GM19438 (cell line): ENCODE measurements at regions not wholly inside any gene's neighbourhood (a gene's known extent, or its start where the extent isn't known, plus 50 kb on each side); places are given as distances from the start of the nearest gene placed in this dataset.

Source experiments
- ATAC-seq: cut with Tn5 transposase; IDR thresholded peaks from one replicate; pipeline ENCODE4 v1.9.1; 2021; ENCODE audit warnings: low read depth; ENCODE audit not compliant: unreplicated experiment

GRCh38 chr3:72319194-72320094 lies 528.8 kb downstream of the SHQ1 start:
- no peak for ATAC-seq

- no peak for ATAC-seq
Observed at GRCh38 chr3:72318504-72319193, 529.6 kb downstream of the SHQ1 start.

GRCh38 chr3:72317491-72317890 lies 530.8 kb downstream of the SHQ1 start:
- ATAC-seq: no peak

- ATAC-seq: no peak
Observed at GRCh38 chr3:72316501-72317279, 531.6 kb downstream of the SHQ1 start.

GRCh38 chr3:72313308-72313707 lies 528.4 kb upstream of the PROK2 start:
- no peak for ATAC-seq

- no peak for ATAC-seq
Observed at GRCh38 chr3:72312339-72312738, 527.4 kb upstream of the PROK2 start.

GRCh38 chr3:72311425-72311824 lies 526.5 kb upstream of the PROK2 start:
- no peak for ATAC-seq

- peak; percentile 96 for ATAC-seq
Observed at GRCh38 chr3:72310419-72311380, 525.8 kb upstream of the PROK2 start.

GRCh38 chr3:72309661-72310418 lies 524.9 kb upstream of the PROK2 start:
- no peak for ATAC-seq

- no peak for ATAC-seq
Observed at GRCh38 chr3:72308641-72309040, 523.7 kb upstream of the PROK2 start.

GRCh38 chr3:72307438-72308115 lies 522.6 kb upstream of the PROK2 start:
- no peak for ATAC-seq

GRCh38 chr3:72306800-72307341 lies 521.9 kb upstream of the PROK2 start:
- no peak for ATAC-seq

- no peak for ATAC-seq
Observed at GRCh38 chr3:72303926-72304325, 519.0 kb upstream of the PROK2 start.

GRCh38 chr3:72301779-72302178 lies 516.8 kb upstream of the PROK2 start:
- no peak for ATAC-seq

GRCh38 chr3:72300621-72301020 lies 515.7 kb upstream of the PROK2 start:
- no peak for ATAC-seq

- no peak for ATAC-seq
Observed at GRCh38 chr3:72299823-72300222, 514.9 kb upstream of the PROK2 start.

GRCh38 chr3:72299321-72299802 lies 514.4 kb upstream of the PROK2 start:
- no peak for ATAC-seq
